Stimulated activated CD8-positive, alpha-beta memory T cell treated with anti-CD3 and anti-CD28 coated beads, Interleukin-4, amount 100 ng/mL, for 48 hours (primary cell): ENCODE measurements at regions not wholly inside any gene's neighbourhood (a gene's known extent, or its start where the extent isn't known, plus 50 kb on each side); places are given as distances from the start of the nearest gene placed in this dataset.

Experiments used
- DNase-seq: peaks from one replicate; pipeline ENCODE4 v3.0.0-alpha.2; 2020

DNA sequence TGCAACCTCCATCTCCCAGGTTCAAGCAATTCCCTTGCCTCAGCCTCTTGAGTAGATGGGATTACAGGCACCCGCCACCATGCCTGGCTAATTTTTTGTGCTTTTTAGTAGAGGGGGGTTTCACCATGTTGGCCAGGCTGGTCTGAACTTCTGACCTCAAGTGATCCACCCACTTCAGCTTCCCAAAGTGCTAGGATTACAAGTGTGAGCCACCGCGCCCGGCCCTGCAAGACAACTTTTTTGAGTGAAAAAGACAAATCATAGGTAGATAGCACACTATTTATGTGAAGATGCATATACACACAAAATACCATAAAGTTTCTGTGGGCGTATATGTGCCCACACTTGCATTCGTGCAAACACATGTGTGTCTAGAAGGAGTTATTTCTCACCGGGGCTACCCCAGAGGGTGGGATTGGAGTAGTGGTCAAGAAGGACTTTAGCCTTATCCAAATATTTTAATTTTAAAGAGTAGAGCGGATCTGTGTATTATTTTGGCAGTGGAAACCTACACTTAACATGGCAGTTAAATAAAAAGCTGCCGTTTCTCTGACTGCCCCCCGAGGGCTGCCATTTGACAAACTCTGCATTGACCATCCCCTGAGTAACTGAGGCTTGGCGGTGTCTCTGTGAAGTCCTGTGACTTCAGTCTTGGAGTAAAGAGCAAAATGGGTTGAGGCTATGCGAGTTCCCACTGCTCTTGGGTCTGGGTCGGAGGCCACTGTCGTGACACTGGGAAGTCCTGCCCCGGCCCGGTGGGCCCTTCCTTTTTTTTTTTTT is 93.4 kb upstream of the PTCH1 start:
- DNase-seq = no peak

DNA sequence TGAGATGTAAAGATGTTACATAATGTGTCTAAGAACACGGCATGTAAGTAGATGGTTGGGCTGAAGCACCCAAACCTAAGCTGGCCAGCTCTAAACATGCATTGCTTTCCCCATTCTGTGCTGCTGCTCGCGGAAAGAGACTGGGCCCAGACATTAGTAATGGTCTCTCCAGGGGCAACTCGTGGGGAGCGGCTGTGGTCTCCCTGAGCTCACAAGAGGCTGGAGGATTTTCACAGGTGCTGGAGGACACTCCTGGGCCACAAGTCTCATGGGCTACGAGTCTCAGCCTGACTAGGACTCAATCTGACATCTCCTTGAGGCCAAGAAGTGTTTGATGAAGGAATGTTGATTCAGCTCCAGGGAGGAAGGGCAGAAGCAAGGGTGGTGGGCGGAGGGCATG is 92.7 kb upstream of the PTCH1 start:
- DNase-seq = no peak

DNA sequence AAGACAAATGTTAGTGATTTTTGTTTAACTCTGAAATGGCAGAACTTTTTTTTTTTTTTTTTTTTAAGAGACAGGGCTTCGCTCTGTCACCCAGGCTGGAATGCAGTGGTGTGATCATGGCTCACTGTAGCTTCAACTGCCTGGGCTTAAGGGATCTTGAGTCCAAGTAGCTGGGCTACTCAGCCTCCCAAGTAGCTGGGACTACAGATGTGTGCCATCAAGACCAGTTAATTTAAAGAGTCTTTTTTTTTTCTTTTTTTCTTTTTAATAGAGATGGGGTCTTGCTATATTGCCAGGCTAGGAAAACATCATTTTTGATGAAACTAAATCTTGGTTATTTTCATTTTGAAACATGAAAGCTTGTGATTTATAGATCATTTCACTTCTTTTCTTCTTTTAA is 91.6 kb upstream of the PTCH1 start:
- DNase-seq = no peak

DNA sequence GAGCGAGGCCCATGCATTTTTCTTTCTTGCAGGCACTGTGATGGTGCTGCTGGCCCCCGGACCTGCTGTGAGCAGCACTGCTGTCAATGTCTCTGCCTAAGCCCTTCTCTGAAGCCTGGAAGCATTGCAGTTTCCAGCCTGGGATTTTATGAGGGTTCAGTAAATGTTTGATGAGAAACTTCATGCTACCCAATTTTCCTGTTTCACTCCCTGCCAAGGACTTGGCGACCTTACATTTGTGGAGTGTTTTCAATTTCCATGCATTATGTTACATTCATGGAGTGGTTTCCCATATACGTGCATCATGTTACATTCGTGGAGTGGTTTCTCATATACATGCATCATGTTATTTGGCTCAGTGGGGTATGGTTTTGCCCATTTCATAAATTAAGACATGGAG is 90.7 kb upstream of the PTCH1 start:
- DNase-seq = no peak

DNA sequence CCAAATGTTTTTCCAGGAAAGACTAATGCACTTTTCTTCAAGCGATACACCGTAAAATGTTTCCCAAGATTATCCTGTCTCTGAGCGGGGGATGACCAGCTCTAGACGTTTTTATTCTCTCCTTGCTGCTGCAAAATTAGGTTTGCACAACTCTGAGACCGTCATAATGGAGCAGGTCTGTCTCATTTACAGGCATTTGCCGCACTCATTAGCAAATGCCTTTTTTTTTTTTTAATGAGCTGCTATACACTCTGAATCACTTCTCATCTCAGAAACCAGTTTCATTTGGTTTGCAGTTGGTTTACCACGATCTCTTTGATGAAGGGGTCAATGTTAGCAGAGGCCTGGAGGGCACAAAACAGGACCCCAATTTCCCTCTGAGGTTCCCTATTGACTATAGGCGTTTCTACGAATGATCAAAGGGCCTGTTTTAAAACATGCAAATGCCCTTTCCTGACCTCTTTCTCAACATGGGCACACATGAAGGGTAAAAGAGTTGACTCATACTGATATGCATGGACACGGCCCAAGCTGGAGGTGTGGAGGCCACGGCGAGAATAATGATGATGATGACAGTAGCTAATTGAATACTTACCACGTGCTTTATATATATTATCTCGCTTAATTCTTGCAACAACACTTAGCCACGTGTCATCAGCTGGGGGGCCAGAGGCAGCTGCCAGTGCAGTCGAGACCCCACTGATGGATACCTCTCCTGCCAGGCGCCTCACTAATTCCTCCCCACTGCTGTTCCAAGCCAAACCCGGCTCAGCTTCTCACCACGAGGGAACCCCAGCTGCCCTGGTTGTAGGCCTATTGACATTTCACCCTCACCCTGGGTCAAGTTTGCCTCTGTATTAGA is 89.9 kb upstream of the PTCH1 start:
- no peak for DNase-seq

DNA sequence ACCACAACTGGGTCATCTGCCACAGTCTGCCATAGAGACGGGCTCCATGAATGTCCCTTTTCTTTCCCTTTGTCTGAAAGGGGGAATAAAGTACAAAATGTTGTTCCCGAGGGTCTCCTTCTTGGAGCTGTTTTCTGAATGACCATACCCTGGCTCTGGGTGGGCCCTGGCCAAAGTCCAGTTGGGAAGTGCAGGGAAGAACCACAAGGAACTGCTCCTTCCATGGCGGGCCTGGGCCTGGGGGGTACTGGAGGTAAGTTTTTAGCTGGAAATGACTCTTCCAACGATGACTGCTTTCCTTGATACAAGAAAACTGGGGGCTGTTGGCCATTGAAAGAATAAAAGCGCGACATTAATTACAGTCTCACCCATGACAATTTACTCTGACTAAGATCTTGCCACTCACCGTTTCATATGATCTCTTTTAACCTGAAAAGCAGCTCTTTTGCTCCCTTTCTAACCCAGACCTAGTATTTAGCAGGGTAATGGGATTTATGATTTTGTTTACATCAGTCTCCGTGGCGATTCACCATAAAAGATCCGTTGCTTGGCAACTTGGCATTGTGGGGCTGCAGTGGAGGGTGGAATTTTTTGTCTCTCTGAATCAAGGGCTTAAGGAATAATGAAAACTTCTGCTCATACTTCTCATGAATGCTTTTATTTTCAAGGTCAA is 89.2 kb upstream of the PTCH1 start:
- no peak for DNase-seq

DNA sequence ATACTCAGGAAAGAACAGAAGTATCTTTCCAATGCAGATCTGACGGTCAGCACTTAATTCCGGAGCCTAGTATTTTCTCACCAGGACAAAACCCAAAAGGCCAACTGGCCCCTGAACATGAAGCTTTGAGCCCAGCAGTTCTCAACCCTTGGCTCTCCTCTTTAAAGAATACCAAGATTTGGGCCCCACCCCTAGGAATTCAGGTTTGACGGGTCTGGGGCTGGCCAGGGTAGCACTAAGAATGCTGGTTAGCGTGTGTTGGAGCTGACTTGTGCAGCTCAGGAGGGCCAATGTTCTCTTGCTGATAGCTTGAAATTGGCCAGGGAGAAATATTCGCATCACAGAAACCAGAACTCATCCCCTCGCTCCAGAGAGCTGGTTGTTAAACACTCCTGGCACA is 88.3 kb upstream of the PTCH1 start:
- DNase-seq = no peak

DNA sequence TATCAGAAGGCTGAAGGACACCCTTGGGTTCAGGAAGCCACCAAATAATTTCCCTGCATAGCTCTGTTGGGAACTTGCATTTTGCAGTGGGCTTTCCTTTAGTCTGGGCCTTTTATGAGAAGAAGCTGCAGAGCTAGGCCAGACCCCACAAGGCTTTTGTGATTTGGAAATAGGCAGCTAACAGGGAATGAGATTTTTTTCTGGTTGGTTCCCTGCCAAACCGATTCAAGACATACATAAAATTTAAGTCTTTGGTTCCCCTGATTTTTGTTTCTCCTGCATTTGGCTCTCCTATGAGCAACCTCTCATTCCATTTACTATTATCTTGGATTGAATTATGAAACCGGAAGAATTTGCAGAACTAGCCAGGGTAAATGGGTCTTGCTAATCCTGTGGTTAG is 81.5 kb upstream of the PTCH1 start:
- no peak for DNase-seq

DNA sequence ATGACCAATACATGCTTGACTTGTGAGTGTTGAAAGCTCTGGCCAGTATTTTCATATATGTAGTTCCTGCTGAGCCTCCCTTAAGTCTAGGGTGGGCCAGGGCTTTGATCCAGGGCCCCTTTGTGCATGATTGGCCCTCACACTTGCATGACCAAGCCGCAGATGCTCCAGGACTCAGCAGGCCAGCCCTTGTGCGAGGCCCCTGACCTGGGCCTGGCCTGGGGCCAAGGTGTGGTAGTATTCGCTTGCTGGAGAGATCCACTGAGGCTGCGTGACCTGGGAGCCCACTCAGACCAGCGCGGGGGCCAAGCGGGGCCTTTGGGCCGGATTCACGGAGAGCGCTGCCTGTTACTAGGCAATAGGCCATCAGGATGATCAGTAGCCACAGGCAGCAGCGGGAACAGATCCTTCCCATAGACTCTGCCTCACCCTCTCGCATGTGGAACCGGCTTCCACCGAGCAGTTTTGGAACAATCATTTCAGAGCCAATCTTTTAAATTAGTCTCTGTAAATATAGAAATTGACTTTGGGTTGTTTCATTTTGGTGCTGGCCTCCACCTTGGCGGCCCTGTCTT is 79.0 kb upstream of the PTCH1 start:
- DNase-seq = no peak

DNA sequence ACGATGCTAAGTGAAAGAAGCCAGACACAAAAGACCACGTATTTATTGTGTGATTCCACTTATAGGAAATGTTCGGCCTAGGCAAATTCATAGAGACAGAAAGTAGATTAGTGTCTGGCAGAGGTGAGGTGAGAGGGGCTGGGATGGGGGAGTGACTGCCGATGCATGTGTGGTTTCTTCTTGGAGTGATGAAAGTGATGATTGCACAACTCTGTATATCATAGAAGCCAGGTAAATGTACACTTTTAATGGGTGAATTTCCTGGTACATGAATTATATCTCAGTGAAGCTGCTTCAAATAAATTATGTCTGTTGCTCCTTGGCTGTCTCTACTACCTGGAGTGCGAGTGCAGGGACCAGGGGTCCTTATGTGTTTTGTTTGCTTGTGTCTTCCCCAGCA is 76.2 kb upstream of the PTCH1 start:
- no peak for DNase-seq

DNA sequence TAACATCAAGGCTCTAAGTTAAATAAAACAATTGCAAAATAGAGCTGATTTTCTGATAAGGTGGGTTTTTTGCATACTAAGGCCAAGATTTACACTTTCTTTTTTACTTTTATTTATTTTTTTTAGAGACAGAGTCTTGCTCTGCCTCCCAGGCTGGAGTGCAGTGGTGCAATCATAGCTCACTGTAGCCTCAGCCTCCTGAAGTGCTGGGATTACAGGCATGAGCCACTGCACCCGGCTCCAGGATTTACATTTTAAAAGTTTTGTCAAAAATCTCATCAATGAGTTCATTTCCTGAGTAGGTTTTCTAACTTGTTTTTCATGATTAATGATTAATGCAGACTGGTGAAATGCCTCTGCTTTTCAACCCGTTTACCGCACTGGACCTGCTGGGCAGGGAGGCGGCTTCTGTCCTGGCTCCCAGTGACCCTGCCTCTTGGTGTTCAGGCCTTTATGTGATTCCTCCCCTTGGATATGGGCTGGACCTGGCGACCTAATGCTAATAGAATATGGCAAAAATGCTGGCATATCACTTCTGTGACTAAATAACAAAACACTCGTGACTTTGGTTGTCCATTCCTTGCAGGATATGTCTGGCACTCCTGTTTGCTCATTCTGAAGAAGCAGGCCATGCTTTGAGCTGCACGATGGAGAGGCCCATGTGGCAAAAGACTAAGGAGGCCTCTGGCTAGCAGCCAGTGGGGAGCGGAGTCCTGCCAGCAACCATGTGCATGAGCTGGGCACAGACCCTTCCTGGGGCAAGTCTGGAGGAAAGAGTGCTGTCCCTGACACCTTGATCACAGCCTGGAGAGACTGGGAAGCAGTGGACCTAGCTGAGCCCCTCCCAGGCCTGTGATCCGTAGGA is 72.2 kb upstream of the PTCH1 start:
- DNase-seq = no peak

DNA sequence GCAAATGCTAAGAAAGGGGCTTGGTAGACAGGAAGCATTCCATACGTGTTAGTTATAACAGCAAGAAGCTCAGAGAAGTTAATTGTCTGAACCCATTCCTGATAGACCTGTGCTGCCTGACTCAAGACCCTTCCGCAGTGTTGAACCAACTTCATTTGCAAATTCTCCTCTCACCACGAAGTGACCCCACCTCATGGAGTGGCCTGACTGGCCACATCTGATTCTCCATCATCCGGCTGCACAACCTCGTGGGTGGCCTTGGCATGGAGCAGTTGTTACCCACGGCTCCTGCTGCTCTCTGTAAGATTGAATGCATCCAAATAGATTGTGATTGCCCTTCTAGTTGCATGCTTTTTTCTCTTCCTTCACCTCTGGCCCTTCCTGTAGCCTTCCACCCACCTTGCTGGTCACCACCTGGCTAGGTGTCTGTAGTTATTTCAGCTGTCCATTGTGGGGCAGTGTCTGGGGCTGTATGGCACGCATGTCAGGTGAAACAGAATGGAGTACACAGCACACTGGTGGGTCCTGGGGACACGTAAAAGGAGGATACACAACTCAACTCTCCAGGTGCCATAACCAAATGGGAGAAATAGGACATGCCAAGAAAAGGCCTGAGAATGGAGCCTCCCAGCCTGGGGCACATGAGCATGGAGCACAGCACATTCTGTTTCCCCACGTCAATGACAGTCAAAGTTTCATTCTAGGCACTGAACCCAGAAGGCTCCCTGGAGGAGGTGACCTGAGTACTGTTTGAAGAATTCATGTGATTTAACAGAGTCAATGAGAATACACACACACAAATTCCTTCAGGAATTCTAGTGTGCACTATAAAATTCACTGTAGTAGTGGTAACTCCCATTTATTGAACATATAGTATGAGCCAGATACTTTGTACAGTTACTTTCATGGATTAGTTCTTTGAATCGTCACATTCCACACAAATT is 70.5 kb upstream of the PTCH1 start:
- DNase-seq = no peak

DNA sequence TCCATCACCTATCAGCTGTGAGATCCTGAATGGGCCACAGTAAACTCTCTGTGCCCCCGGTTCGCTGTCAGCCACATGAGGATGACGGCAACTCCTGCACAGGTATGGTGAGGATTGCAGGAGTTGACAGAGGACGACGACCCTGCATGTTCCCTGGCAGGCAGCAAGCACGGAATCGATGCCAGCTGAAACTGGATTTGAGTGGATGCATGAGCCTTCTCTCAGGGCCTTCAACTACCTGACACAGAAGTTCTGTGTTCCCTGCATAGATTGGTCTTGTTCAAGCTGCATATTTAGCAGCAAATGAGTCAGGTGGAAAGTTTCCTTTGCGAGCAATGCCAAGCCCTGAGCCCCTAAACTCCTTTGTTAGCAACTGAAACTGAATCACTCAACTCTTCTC is 69.6 kb upstream of the PTCH1 start:
- DNase-seq = no peak

DNA sequence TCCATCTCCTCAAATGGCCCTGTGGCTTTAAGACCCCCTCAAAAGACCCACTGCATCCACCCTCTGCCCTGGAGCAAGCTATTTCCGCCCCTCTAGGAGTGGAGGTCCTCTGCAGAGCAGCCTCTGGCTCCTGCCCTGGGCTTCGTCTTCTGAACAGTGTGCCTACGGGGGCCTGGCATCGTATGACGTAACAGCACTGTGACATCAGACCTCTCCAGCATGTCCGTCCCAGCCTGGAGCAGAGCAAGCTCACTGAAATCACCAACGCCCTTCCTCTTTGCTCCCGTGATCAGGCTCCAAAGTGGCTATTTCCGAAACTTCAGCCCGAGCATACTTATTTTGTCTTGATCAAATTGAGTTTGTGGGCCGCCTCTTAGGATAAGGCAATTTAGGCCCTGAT is 69.1 kb upstream of the PTCH1 start:
- DNase-seq = no peak

DNA sequence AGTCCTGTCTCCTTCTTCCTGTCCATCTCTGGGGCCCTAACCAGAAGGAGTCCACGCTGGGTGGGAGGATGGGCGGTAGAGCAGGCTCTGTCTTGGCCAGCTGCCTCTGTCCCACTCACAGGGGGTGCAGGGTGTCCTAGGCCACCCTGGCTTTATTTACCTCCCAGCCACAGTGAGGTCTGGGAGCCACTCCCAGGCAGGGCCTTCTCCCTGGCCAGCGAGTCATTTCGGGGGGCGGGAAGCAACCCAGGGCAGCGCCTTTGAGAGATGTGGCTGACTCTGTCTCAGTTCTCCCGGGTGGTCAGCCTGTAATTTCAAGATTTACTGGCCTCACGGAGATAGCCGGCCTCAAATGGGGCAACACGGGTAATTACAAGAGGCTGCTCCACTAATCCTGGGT is 67.4 kb upstream of the PTCH1 start:
- no peak for DNase-seq

DNA sequence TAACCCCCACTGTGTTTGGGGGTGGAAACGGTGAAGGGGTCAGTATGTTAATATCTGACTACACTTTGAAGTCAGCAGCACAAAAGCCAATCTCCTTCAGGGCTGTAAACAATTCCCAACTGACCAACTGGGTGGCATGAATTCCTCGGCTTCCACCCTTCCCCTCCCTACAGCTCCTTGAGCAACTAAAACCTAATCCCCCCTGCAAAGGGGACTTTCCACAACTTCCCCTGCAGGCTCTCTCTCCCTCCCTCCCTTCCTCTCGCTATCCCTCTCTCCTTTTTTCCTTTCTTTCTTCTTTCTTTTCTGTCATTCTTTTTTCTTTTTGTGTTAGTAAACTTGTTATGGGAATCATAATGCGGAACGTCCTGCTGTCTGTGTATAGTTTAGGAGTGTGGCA is 65.1 kb upstream of the PTCH1 start:
- DNase-seq = no peak

DNA sequence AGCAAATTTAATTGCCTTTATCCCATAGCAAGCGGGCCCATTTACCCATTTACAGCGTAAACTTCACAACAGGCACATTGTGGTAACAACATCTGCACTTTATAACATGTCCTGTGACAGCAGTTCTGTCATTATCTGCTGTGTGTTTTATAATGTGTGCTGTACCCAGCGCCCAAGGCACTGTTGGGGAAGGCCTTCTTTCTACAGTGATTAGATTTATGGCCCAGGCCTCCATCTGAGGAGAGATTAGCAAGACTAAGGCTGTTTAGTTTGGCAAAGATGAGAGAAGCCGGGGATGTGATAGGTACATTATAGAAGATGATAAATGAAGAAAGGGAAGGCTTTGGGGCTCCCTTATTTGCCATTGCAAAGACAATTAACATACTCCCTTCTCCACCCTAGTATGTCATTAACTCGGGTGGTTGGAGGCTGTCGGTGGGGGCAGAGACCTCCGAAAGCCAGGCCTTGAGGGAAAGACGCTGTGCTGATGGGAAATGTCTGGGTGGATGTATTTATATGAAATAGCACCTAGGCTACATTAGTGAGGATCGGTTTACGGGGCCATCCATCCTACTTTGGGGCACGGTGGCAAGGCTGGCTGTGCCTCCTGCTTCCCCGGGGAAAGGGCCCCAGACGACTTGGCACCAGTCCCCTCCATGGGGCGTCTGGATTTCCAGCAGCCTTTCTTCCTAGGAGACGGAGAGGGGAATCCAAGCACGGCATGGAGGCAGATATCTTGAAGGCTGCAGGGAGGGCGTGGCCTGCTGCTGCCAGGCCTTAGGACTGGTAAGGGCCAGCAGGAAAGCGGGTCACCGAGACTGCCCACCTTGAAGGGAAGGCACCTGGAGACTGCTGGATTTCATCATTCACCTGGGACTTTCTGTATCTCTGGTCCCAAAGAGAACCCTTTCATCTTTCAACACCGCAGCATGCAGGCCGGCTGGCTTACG is 64.3 kb upstream of the PTCH1 start:
- no peak for DNase-seq

DNA sequence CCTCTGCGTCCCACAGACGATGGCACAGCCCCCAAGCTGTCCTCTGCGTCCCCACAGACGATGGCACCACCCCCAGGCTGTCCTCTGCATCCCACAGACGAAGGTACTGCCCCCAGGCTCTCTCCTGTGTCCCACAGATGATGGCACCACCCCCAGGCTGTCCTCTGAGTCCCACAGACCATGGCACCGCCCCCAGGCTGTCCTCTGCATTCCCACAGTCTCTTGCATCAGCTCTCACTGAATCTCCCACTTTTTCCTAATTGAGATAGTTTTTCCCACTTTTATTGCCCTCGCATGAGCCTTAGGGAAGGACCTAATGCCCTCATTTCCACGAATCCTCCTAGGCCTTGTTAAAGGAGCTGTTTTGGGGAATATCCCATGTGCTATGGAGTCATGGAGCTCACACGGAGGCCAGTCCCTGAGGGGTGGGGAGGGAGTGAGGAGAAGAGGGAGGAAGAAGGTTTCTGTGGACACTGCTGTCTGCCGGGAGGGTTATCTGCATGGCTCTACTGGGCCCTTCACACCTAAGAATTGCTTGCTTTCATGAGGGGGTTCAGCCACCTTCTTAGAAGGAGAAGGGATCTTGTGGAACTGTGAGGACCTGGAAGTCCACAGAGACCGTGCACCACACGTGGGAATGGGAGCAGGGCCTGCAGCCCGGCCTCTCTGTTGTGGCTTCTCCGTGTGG is 58.2 kb upstream of the PTCH1 start:
- DNase-seq = no peak

DNA sequence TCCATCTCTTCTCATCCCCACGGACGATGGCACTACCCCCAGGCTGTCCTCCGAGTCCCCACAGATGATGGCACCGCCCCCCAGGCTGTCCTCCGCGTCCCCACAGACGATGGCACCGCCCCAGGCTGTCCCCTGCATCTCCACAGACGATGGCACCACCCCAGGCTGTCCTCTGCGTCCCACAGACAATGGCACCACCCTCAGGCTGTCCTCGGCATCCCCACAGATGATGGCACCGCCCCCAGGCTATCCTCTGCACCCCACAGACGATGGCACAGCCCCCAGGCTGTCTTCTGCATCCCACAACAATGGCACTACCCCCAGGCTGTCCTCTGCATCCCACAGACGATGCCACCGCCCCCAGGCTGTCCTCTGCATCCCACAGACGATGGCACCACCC is 57.4 kb upstream of the PTCH1 start:
- peak; percentile 34 for DNase-seq

DNA sequence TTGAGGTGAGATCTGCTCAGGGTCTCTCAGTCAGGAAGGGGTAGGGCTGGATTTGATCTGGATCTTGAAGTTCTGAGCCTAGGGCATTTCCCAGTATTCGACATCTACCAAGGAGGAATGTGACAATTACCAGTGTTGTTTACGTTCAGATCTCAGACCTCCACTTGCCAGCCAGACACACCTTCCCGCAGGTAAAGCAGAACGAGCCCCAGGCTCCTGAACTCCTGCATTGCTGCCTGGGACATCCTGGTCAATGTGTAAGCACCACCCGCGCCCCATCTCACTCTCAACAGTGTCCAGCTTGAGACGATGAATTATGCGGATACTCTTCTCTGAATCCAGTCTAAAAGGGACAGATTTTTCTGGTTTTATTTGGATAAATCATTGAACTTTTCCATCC is 56.7 kb upstream of the PTCH1 start:
- no peak for DNase-seq
